ENCODE measurements at regions not wholly inside any gene's neighbourhood (a gene's known extent, or its start where the extent isn't known, plus 50 kb on each side); places are given as distances from the start of the nearest gene placed in this dataset.

DNA sequence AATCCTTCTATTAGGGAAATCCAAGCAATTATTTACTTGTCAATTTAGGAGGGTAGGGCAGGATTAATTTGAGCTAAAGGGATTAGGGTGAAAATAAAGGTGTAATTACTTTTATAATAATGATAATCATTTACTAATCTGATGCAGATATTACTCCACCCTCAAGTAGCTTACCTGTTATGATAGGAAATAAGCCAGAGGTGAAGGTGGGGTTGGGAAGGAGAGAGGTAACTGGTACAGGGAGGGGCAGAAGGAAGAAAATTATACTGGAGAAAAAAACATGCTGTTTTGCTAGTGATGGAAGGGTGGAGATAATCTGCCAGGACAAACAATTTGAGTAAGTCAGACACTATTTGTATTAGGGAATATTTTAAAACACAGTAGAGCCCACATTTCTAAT lies 157.7 kb downstream of the BARX2 start:
- Mint-ChIP-seq H3K36me3 (no peaks in the 10 kb centered on the region), H3K27me3 (no peaks in the 10 kb centered on the region), H3K9me3 (peaks cover 15% of the 10 kb centered on the region), H3K27ac (no peak overlapping the region), H3K4me3 (no peak overlapping the region), H3K4me1 (ENCODE audit: unreplicated experiment) (no peaks in the 10 kb centered on the region)
- TF ChIP-seq, protein P1, sequence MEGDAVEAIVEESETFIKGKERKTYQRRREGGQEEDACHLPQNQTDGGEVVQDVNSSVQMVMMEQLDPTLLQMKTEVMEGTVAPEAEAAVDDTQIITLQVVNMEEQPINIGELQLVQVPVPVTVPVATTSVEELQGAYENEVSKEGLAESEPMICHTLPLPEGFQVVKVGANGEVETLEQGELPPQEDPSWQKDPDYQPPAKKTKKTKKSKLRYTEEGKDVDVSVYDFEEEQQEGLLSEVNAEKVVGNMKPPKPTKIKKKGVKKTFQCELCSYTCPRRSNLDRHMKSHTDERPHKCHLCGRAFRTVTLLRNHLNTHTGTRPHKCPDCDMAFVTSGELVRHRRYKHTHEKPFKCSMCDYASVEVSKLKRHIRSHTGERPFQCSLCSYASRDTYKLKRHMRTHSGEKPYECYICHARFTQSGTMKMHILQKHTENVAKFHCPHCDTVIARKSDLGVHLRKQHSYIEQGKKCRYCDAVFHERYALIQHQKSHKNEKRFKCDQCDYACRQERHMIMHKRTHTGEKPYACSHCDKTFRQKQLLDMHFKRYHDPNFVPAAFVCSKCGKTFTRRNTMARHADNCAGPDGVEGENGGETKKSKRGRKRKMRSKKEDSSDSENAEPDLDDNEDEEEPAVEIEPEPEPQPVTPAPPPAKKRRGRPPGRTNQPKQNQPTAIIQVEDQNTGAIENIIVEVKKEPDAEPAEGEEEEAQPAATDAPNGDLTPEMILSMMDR (conservative IDR thresholded peaks at IDR 0.05): no peak
- DNase-seq (ENCODE audit: extremely low spot score, unreplicated experiment): no peak

DNA sequence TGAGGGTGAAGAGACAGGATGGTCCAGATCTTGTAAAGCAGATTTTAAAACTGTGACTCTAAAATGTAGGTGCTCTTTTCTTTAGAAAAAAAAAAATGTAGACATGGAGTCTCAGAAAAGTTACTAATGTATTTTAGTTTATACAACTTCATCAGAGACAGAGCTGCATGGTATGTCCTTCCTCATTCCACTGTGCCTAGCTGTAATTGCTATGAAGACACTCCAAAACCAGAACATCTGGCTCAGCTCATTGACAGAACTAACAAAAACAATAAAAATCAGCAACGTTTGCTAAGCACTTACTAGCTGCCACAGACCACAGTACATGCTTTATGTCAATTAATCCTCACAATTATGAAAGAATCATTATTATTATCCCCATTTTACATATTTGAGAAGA lies 160.7 kb downstream of the BARX2 start:
- Mint-ChIP-seq H3K9me3 (peaks cover 19% of the 10 kb centered on the region), H3K27ac (no peak overlapping the region), H3K36me3 (no peaks in the 10 kb centered on the region), H3K4me1 (ENCODE audit: unreplicated experiment) (no peaks in the 10 kb centered on the region), H3K4me3 (no peak overlapping the region), H3K27me3 (no peaks in the 10 kb centered on the region)
- TF ChIP-seq, protein P1 (conservative IDR thresholded peaks at IDR 0.05): no peak
- no peak for DNase-seq (ENCODE audit: extremely low spot score, unreplicated experiment)

DNA sequence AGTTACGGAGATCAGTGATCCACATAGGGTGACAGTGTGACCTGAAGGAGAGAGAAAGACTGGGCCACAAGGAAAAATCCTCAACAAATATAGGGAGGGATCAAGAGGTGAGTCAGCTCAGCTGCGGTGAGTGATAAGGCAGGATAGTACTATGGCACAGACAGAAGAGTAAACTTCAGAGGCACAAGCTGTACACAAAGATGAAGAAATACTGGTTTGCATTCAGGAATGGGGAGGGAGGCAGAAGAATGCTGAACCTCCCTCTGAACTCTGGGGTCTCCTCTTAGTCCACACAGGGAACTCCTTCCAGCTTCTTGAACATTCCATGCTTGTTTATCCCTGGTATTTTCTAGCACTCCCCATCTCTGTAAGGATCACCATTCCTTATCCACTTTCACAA lies 162.7 kb downstream of the BARX2 start:
- Mint-ChIP-seq H3K4me1 (ENCODE audit: unreplicated experiment) (no peaks in the 10 kb centered on the region), H3K27me3 (no peaks in the 10 kb centered on the region), H3K36me3 (no peaks in the 10 kb centered on the region), H3K9me3 (peaks cover 23% of the 10 kb centered on the region), H3K4me3 (no peak overlapping the region), H3K27ac (peak overlapping the region; percentile 35)
- TF ChIP-seq, protein P1 (conservative IDR thresholded peaks at IDR 0.05): no peak
- DNase-seq (ENCODE audit: extremely low spot score, unreplicated experiment): no peak

DNA sequence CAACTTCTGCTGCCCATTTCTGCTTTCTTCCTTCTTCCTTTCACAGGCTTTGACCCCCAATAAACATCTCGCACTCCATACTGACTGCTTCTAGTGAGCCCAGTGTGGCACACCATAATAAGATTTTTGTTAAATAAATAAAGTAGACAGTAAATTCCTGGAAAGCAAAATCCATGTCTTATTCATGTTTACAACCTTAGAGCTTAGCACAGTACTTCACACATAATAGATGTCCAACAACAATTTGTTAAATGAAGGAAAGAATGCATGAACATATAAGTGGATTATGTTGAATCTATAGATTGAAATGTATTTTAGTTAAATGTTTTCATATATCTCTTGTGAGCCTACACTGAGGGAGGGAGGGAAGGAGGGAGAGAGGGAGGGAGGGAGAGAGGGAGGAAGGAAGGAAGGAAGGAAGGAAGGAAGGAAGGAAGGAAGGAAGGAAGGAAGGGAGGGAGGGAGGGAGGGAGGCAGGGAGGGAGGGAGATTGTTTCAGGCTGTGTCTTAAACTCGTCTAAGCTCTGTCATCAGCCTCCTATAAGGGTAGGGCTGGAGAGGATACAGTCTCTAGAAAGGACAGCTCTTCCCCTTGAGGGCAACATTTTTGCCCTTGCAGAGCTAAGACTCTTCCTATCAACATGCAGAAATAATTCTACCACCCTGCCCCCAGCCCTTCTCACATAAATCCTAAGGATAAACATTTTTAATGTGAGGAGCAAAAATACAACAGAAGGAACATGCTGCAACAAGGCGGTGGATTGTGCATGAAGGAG lies 168.1 kb downstream of the BARX2 start:
- no peaks in the 10 kb centered on the region for H3K36me3 Mint-ChIP-seq
- H3K4me3 Mint-ChIP-seq: no peak overlapping the region
- peaks cover 3% of the 10 kb centered on the region for H3K27me3 Mint-ChIP-seq
- peaks cover 9% of the 10 kb centered on the region for H3K9me3 Mint-ChIP-seq
- H3K4me1 Mint-ChIP-seq (ENCODE audit: unreplicated experiment): no peaks in the 10 kb centered on the region
- DNase-seq (ENCODE audit: extremely low spot score, unreplicated experiment): no peak
- TF ChIP-seq, protein P1 (conservative IDR thresholded peaks at IDR 0.05): no peak
- H3K27ac Mint-ChIP-seq: no peak overlapping the region

DNA sequence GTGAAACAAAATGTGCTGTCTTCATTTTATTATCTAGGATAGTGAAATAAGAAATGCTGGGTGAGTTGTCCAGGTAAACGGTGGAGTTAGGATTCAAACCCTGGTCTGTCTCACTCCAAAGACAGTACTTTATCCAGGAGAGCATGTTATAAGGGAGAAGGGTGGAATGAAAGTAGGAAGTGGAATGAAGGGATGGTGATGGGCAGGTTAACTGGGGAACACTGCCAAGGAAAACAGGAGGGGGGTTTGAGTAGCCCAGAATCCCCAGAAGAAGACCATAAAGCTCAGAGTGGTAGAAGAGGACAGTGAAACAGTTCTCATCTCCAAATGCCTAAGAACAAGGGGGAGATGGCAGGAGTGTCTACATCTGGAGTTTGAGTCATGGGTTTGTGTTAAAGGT lies 169.0 kb downstream of the BARX2 start:
- Mint-ChIP-seq H3K4me3 (no peak overlapping the region), H3K27ac (no peak overlapping the region), H3K36me3 (no peaks in the 10 kb centered on the region), H3K4me1 (ENCODE audit: unreplicated experiment) (no peaks in the 10 kb centered on the region), H3K27me3 (peaks cover 3% of the 10 kb centered on the region), H3K9me3 (peaks cover 9% of the 10 kb centered on the region)
- TF ChIP-seq, protein P1 (conservative IDR thresholded peaks at IDR 0.05): no peak
- no peak for DNase-seq (ENCODE audit: extremely low spot score, unreplicated experiment)
